T1000 (cell line): ENCODE measurements at regions not wholly inside any gene's neighbourhood (a gene's known extent, or its start where the extent isn't known, plus 50 kb on each side); places are given as distances from the start of the nearest gene placed in this dataset.
"Not testable (repeated sequence)": the region's sequence is repeated elsewhere in the genome, so short reads cannot be mapped to it uniquely, and the experiment has no call there.

ENCODE experiments used
- DNase-seq: peaks from one replicate; lab custom pipeline; 2025; ENCODE audit warnings: mixed read lengths; lab: John Stamatoyannopoulos, UW

GRCh38 chr6:23659125-23659524 lies 466.9 kb upstream of the NRSN1 start:
- DNase-seq, result no peak

- DNase-seq, result no peak
Measured at GRCh38 chr6:23661549-23661948, 464.5 kb upstream of the NRSN1 start.

GRCh38 chr6:23663096-23663495 lies 462.9 kb upstream of the NRSN1 start:
- no peak for DNase-seq

- DNase-seq, result no peak
Measured at GRCh38 chr6:23663652-23664051, 462.4 kb upstream of the NRSN1 start.

- DNase-seq, result not testable (repeated sequence)
Measured at GRCh38 chr6:23665911-23666310, 460.1 kb upstream of the NRSN1 start.

GRCh38 chr6:23672737-23673136 lies 453.3 kb upstream of the NRSN1 start:
- no peak for DNase-seq

- DNase-seq, result no peak
Measured at GRCh38 chr6:23678626-23679025, 447.4 kb upstream of the NRSN1 start.

- no peak for DNase-seq
Measured at GRCh38 chr6:23681743-23682142, 444.3 kb upstream of the NRSN1 start.

GRCh38 chr6:23688650-23689049 lies 437.4 kb upstream of the NRSN1 start:
- DNase-seq, result no peak

GRCh38 chr6:23690453-23691049 lies 435.5 kb upstream of the NRSN1 start:
- no peak for DNase-seq

GRCh38 chr6:23692184-23692583 lies 433.8 kb upstream of the NRSN1 start:
- no peak for DNase-seq

GRCh38 chr6:23696992-23697391 lies 429.0 kb upstream of the NRSN1 start:
- no peak for DNase-seq

GRCh38 chr6:23704479-23705052 lies 421.4 kb upstream of the NRSN1 start:
- no peak for DNase-seq

GRCh38 chr6:23705697-23706096 lies 420.3 kb upstream of the NRSN1 start:
- DNase-seq, result no peak

- DNase-seq, result no peak
Measured at GRCh38 chr6:23712756-23713155, 413.3 kb upstream of the NRSN1 start.

GRCh38 chr6:23713211-23713610 lies 412.8 kb upstream of the NRSN1 start:
- no peak for DNase-seq

- DNase-seq, result no peak
Measured at GRCh38 chr6:23728707-23729106, 397.3 kb upstream of the NRSN1 start.

GRCh38 chr6:23731609-23732008 lies 394.4 kb upstream of the NRSN1 start:
- DNase-seq, result no peak

GRCh38 chr6:23732521-23732920 lies 393.5 kb upstream of the NRSN1 start:
- DNase-seq, result no peak

GRCh38 chr6:23735151-23735550 lies 390.9 kb upstream of the NRSN1 start:
- DNase-seq, result peak; percentile 16

- DNase-seq, result no peak
Measured at GRCh38 chr6:23736577-23736976, 389.4 kb upstream of the NRSN1 start.

- no peak for DNase-seq
Measured at GRCh38 chr6:23747239-23747638, 378.8 kb upstream of the NRSN1 start.

- no peak for DNase-seq
Measured at GRCh38 chr6:23752414-23752813, 373.6 kb upstream of the NRSN1 start.

- no peak for DNase-seq
Measured at GRCh38 chr6:23754197-23754596, 371.8 kb upstream of the NRSN1 start.
